Neural cell (in vitro differentiated cells): ENCODE measurements at regions not wholly inside any gene's neighbourhood (a gene's known extent, or its start where the extent isn't known, plus 50 kb on each side); places are given as distances from the start of the nearest gene placed in this dataset.

Experiments used
- H2AFZ ChIP-seq: fragments of 200-600, 300-800 bp; sonication (generic), shearing (Covaris generic); 2 replicates; pipeline ENCODE4 v1.6.0; 2014; ENCODE audit warnings: low read depth, mild to moderate bottlenecking, antibody characterized with exemption, low read length, moderate library complexity
- H3F3A ChIP-seq: fragments of 200-600 bp; shearing (Covaris generic); 2 replicates; pipeline ENCODE4 v1.6.1; 2016; ENCODE audit warnings: mild to moderate bottlenecking, moderate library complexity, mixed read lengths, antibody characterized with exemption, low read length; ENCODE audit not compliant: insufficient read depth, poor library complexity, severe bottlenecking
- H3K27ac ChIP-seq: fragments of 200-600, 300-800 bp; sonication (generic), shearing (Covaris generic); 2 replicates; pipeline ENCODE4 v1.5.1; 2014; ENCODE audit warnings: mild to moderate bottlenecking, low read length, moderate library complexity
- H3K27me3 ChIP-seq: fragments of 300-800, 200-600 bp; sonication (generic), shearing (Covaris generic); 2 replicates; pipeline ENCODE4 v1.6.0; 2014; ENCODE audit warnings: mild to moderate bottlenecking, low read depth, low read length, moderate library complexity; ENCODE audit not compliant: insufficient read depth
- H3K36me3 ChIP-seq: fragments of 300-800, 200-600 bp; sonication (generic), shearing (Covaris generic); 2 replicates; pipeline ENCODE4 v1.5.1; 2014; ENCODE audit warnings: mild to moderate bottlenecking, antibody characterized with exemption, low read length, moderate library complexity; ENCODE audit not compliant: insufficient read depth
- H3K4me2 ChIP-seq: fragments of 300-800, 200-600 bp; sonication (generic), shearing (Covaris generic); 2 replicates; pipeline ENCODE4 v1.6.0; 2014; ENCODE audit warnings: mild to moderate bottlenecking, low read length
- H3K4me3 ChIP-seq: fragments of 300-800, 200-600 bp; sonication (generic), shearing (Covaris generic); 2 replicates; pipeline ENCODE4 v1.5.1; 2014; ENCODE audit warnings: mild to moderate bottlenecking, low read length, moderate library complexity
- H3K79me2 ChIP-seq: fragments of 200-600 bp; shearing (Covaris generic); replicated peaks from 2 replicates; pipeline ENCODE4 v1.6.0; 2014; ENCODE audit warnings: mild to moderate bottlenecking, low read length, moderate library complexity; ENCODE audit not compliant: insufficient read depth
- H3K9ac ChIP-seq: fragments of 300-800, 200-600 bp; sonication (generic), shearing (Covaris generic); 2 replicates; pipeline ENCODE4 v1.6.1; 2016; ENCODE audit warnings: mild to moderate bottlenecking, low read length, mixed read lengths
- H3K9me2 ChIP-seq: fragments of 200-600 bp; shearing (Covaris generic); 2 replicates; pipeline ENCODE4 v1.6.1; 2016; ENCODE audit warnings: mild to moderate bottlenecking, low read length, mixed read lengths; ENCODE audit not compliant: insufficient read depth
- H3K9me3 ChIP-seq: fragments of 200-600, 300-800 bp; sonication (generic), shearing (Covaris generic); 2 replicates; pipeline ENCODE4 v1.6.1; 2016; ENCODE audit warnings: mild to moderate bottlenecking, mixed run types, low read length, moderate library complexity, mixed read lengths
- H4K20me1 ChIP-seq: fragments of 200-600 bp; shearing (Covaris generic); 2 replicates; pipeline ENCODE4 v1.6.1; 2016; ENCODE audit warnings: mild to moderate bottlenecking, mixed run types; ENCODE audit not compliant: insufficient read depth
- CTCF ChIP-seq: fragments of 450-650 bp; IDR thresholded peaks from 2 replicates; pipeline ENCODE4 v1.5.1; 2014; ENCODE audit warnings: antibody characterized with exemption, mild to moderate bottlenecking, moderate library complexity; ENCODE audit not compliant: poor library complexity, severe bottlenecking
- EP300 ChIP-seq: fragments of 450-650 bp; conservative IDR thresholded peaks from 2 replicates; pipeline ENCODE4 v1.6.1; 2014; ENCODE audit warnings: antibody characterized with exemption, mild to moderate bottlenecking, moderate library complexity; ENCODE audit not compliant: poor library complexity, severe bottlenecking
- EZH2 ChIP-seq: fragments of 200-600, 300-800 bp; shearing (Covaris generic), sonication (generic); IDR thresholded peaks from 2 replicates; pipeline ENCODE4 v1.6.1; 2014; ENCODE audit warnings: antibody characterized with exemption, low read length, borderline replicate concordance, mild to moderate bottlenecking; ENCODE audit not compliant: insufficient read depth, poor library complexity, severe bottlenecking
- MXI1 ChIP-seq: fragments of 450-650 bp; conservative IDR thresholded peaks from 2 replicates; pipeline ENCODE4 v1.6.1; 2014; ENCODE audit warnings: antibody characterized with exemption, mild to moderate bottlenecking; ENCODE audit not compliant: poor library complexity, severe bottlenecking
- POLR2AphosphoS5 ChIP-seq: IDR thresholded peaks from 2 replicates; pipeline ENCODE4 v1.6.1; 2012
- RAD21 ChIP-seq: fragments of 450-650 bp; conservative IDR thresholded peaks from 2 replicates; pipeline ENCODE4 v1.6.1; 2014; ENCODE audit warnings: antibody characterized with exemption, mild to moderate bottlenecking, moderate library complexity
- REST ChIP-seq: IDR thresholded peaks from 2 replicates; pipeline ENCODE4 v1.6.1; 2012; ENCODE audit warnings: borderline replicate concordance
- SMC3 ChIP-seq: fragments of 450-650 bp; conservative IDR thresholded peaks from 2 replicates; pipeline ENCODE4 v1.6.1; 2014; ENCODE audit warnings: antibody characterized with exemption, mild to moderate bottlenecking, moderate library complexity; ENCODE audit not compliant: poor library complexity
- TAF1 ChIP-seq: IDR thresholded peaks from 2 replicates; pipeline ENCODE4 v1.6.1; 2012; ENCODE audit warnings: low read depth

GRCh38 chr4:173866322-173867026 lies 336.4 kb upstream of the HAND2 start:
- H3K9me2 ChIP-seq = no peaks in the 10 kb centered on the region
- H3K9me3 ChIP-seq = peaks cover 6% of the 10 kb centered on the region
- peak overlapping the region; percentile 8 for H3K27ac ChIP-seq
- H3F3A ChIP-seq = no peaks in the 10 kb centered on the region
- H3K9ac ChIP-seq = no peak overlapping the region
- H3K4me2 ChIP-seq = no peak overlapping the region
- H3K36me3 ChIP-seq = no peaks in the 10 kb centered on the region
- no peak for TF ChIP-seq CTCF
- TF ChIP-seq TAF1 = no peak
- TF ChIP-seq POLR2AphosphoS5 = no peak
- TF ChIP-seq REST = no peak
- TF ChIP-seq RAD21 = no peak
- no peak for TF ChIP-seq EZH2
- no peak for TF ChIP-seq MXI1
- no peak for TF ChIP-seq EP300
- no peak for TF ChIP-seq SMC3
- no peaks in the 10 kb centered on the region for H3K79me2 ChIP-seq
- H3K27me3 ChIP-seq = no peaks in the 10 kb centered on the region
- no peaks in the 10 kb centered on the region for H4K20me1 ChIP-seq
- H3K4me3 ChIP-seq = no peak overlapping the region
- no peak overlapping the region for H2AFZ ChIP-seq

- no peak overlapping the region for H2AFZ ChIP-seq
- H3K9me3 ChIP-seq = peaks cover 6% of the 10 kb centered on the region
- TF ChIP-seq EP300 (no peak), RAD21 (no peak)
- no peaks in the 10 kb centered on the region for H3F3A ChIP-seq
- H3K36me3 ChIP-seq = no peaks in the 10 kb centered on the region
- H3K27ac ChIP-seq = no peak overlapping the region
- H3K9ac ChIP-seq = no peak overlapping the region
- H3K9me2 ChIP-seq = no peaks in the 10 kb centered on the region
- H3K4me2 ChIP-seq = no peak overlapping the region
- no peaks in the 10 kb centered on the region for H3K27me3 ChIP-seq
- H4K20me1 ChIP-seq = no peaks in the 10 kb centered on the region
- H3K79me2 ChIP-seq = no peaks in the 10 kb centered on the region
- no peak overlapping the region for H3K4me3 ChIP-seq
Measured at GRCh38 chr4:173862754-173863153, 332.7 kb upstream of the HAND2 start.
